ENCODE measurements at regions not wholly inside any gene's neighbourhood (a gene's known extent, or its start where the extent isn't known, plus 50 kb on each side); places are given as distances from the start of the nearest gene placed in this dataset.
A peak's percentile ranks its signal among the peaks of the same experiment; 100 is the strongest.

GRCh38 chr12:88313554-88313953 is 171.4 kb downstream of the TMTC3 start:
- H3K27ac ChIP-seq: no peak overlapping the region
- 93 to 96% methylated on average over 1 of the region's 1 CpG for WGBS, 2 donors
- no peak for DNase-seq
- no peak overlapping the region for H3K4me3 ChIP-seq
- H3K36me3 ChIP-seq: no peaks in the 10 kb centered on the region
- no peaks in the 10 kb centered on the region for H3K4me1 ChIP-seq
- H3K9me3 ChIP-seq: no peaks in the 10 kb centered on the region
- no peaks in the 10 kb centered on the region for H3K27me3 ChIP-seq
- intact Hi-C loops (cut with DNase I): no loop called here
- no peak for TF ChIP-seq POLR2AphosphoS5 (IDR thresholded peaks at IDR 0.05)
- no peak for TF ChIP-seq CTCF (IDR thresholded peaks at IDR 0.05)
- TF ChIP-seq EP300 (IDR thresholded peaks at IDR 0.05): no peak
- no peak for TF ChIP-seq POLR2A (IDR thresholded peaks at IDR 0.05)

- no peak overlapping the region for H3K4me3 ChIP-seq
- no peak overlapping the region for H3K27ac ChIP-seq
- H3K27me3 ChIP-seq: no peaks in the 10 kb centered on the region
- H3K4me1 ChIP-seq: no peaks in the 10 kb centered on the region
- no peaks in the 10 kb centered on the region for H3K9me3 ChIP-seq
- no peak for DNase-seq
- TF ChIP-seq EP300 (IDR thresholded peaks at IDR 0.05) (no peak), POLR2A (IDR thresholded peaks at IDR 0.05) (no peak), POLR2AphosphoS5 (IDR thresholded peaks at IDR 0.05) (no peak), CTCF (IDR thresholded peaks at IDR 0.05) (no peak)
- intact Hi-C loops (cut with DNase I): no loop called here
- no peaks in the 10 kb centered on the region for H3K36me3 ChIP-seq
- 94% methylated on average over 4 of the region's 4 CpGs for WGBS, 2 donors
These were observed 172.6 kb downstream of the TMTC3 start for GRCh38 chr12:88314706-88315105.

GRCh38 chr12:88318726-88319125 is 176.6 kb downstream of the TMTC3 start:
- Histone ChIP-seq H3K27me3 (no peaks in the 10 kb centered on the region), H3K4me1 (peaks cover 0 to under 1% (median 0%) of the 10 kb centered on the region in 4 donors), H3K4me3 (no peak overlapping the region), H3K9me3 (no peaks in the 10 kb centered on the region), H3K36me3 (no peaks in the 10 kb centered on the region), H3K27ac (no peak overlapping the region)
- TF ChIP-seq POLR2A (IDR thresholded peaks at IDR 0.05): no peak
- TF ChIP-seq EP300 (IDR thresholded peaks at IDR 0.05): no peak
- TF ChIP-seq CTCF (IDR thresholded peaks at IDR 0.05): no peak
- TF ChIP-seq POLR2AphosphoS5 (IDR thresholded peaks at IDR 0.05): no peak
- no peak for DNase-seq
- WGBS, 2 donors: 18 to 50% methylated on average over 2 of the region's 2 CpGs
- intact Hi-C loops (cut with DNase I): no loop called here

GRCh38 chr12:88325076-88325815 is 183.1 kb downstream of the TMTC3 start:
- DNase-seq: no peak

More at GRCh38 chr12:88325076-88325815, 183.1 kb downstream of the TMTC3 start:
- TF ChIP-seq POLR2A (IDR thresholded peaks at IDR 0.05): no peak
- peak in 3 of 4 donors; percentile 41 to 55 (median 53) for TF ChIP-seq POLR2AphosphoS5 (IDR thresholded peaks at IDR 0.05)
- TF ChIP-seq EP300 (IDR thresholded peaks at IDR 0.05): no peak
- no peak for TF ChIP-seq CTCF (IDR thresholded peaks at IDR 0.05)
- Histone ChIP-seq H3K36me3 (no peaks in the 10 kb centered on the region), H3K27me3 (no peaks in the 10 kb centered on the region), H3K27ac (peak overlapping the region; percentile 55 to 78 (median 65)), H3K4me3 (no peak overlapping the region), H3K9me3 (no peaks in the 10 kb centered on the region), H3K4me1 (peaks cover 0 to 42% (median 25%) of the 10 kb centered on the region in 4 donors)
- intact Hi-C loops (cut with DNase I): loop anchor here (5.0 kb wide), 2 partner anchors 183 to 247 kb away; partner anchors contain the start of genes CEP290 and TMTC3
- WGBS, 2 donors: 17 to 52% methylated on average over 1 of the region's 1 CpG
